Stimulated activated CD4-positive, alpha-beta T cell treated with anti-CD3 and anti-CD28 coated beads, Interleukin-4, amount 100 ng/mL, for 24 hours (primary cell): ENCODE measurements at regions not wholly inside any gene's neighbourhood (a gene's known extent, or its start where the extent isn't known, plus 50 kb on each side); places are given as distances from the start of the nearest gene placed in this dataset.
"Not testable (repeated sequence)": the region's sequence is repeated elsewhere in the genome, so short reads cannot be mapped to it uniquely, and the experiment has no call there.

Source experiments
- DNase-seq: peaks from one replicate; pipeline ENCODE4 v3.0.0-alpha.2; 2020

DNA sequence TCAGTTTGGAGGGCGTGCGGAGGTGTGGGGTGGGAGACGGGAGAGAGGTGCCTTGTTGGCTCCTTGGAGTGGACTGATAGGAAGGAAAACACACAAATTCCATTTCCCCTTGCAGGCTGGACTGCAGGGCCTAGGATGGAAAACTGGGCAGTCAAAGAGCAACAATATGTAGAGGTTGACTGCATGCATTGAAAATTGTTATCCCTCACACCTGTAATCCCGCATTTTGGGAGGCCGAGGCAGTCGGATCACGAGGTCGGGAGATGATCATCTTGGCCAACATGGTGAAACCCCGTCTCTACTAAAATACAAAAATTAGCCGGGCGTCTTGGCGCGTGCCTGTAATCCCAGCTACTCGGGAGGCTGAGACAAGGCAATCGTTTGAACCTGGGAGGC, 128.2 kb downstream of the PPIAL4G start:
- DNase-seq = no peak

DNA sequence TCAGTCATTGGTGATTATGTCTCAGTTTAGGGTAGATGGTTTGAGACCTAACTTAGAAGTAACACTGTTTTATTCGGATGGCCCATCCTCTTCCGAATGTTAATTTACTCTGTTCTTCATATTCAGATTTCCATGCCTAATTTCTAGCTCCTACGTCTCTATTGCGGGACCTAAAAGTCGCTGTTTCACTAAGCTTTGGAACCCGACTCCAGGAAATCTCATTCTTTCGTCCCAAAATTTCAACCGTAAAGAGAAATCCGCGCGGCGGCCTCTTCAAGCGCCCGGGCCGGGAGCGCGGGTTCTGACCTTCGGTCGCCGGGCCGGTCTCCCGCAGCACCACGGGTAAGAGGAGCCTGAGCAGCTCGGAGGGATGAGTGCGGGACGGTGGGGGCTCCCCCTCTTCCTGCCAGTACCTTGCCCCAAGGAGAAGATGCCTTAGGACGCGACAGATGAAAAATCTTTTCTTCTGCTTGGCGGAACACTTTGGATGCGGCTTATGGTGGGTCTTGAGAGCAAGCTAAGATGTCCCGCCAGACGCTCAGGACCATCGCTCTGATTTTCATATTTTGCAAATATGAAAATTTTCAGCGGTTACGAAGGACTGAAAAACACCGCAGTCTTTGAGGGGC, 128.7 kb downstream of the PPIAL4G start:
- DNase-seq = no peak

DNA sequence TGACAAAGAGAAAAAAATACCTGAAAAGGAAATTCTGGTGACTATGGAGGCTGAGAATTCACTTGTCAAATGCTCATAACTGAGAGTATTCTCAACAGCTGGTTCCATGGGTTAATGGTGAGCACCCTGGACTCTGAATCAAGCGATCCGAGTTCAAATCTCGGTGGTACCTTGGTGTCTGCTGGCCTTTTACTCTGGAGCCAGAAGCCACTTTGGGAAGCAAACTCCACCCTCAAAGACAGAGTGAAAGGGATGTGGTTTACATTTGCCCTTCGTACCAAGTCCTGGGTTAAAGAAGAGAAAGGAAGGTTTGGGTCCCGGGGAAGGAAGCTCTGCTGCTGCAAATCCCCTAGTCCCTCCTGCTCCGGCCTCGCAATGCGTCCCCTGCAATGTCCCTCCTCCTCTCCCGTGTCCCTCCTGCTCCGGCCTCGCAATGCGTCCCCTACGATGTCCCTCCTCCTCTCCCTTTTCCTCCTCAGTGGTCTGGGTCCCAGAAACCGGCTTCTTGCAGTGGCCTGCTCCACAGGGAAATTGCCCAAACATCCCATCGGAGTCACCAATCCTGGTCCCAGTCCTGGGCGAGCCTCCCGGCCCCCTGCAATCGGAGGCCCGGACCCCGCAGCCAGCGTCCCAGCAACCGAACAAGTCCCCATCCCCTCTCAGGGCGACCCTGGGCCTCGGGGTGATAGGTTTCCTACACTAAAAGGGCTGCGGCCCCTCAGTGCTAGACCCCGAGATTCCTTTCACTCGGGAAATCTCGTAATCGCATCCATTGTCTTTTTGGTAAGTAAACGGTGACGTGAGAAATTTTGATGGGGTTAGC, 129.4 kb downstream of the PPIAL4G start:
- peak; percentile 24 for DNase-seq

DNA sequence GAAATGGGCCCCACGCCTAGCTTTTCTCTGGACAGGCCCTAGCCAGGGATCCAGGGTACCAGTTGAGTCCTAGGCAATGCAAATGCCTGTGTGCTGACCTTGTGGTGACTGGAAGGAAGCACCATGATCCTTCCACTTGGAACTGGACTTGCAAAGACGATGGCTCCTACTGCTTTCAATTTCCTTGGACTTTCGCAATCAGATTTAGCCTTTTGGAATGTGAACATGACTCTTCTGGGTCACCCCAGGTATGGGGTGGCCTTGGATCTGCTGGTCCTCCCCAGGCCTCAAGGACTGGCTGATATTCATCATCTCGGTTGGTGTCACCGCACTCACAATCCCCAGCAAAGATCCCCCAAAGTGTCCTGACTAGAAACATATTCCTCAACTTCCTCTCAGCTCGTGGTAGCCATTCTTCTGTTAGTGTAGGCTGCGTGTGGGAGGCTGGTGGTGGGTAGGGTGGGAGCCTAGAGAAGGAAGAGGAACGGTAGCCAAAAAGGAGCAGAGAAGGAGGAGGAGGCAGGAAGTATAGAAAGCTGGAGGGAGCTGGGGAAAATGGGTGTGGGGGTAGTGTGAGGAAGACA, 130.5 kb downstream of the PPIAL4G start:
- no peak for DNase-seq

DNA sequence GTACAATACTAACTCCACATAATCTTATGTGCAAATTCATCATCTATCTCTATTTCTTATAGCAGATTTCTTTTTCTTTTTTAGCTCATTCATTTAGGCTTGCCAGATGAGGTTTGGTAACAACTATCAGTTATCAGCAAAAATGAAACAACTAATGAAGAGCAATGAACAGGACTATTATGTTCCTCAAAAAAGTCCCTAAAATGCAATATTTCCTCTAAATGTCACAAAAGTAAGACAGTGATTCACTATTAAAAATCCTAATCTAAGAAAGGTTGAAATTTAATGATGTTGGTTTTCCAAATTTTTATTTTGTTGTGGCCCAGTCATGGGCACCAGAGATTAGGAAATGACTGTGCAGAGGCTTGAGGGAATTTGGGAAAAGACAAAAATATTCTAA, 135.3 kb downstream of the PPIAL4G start:
- DNase-seq = no peak

DNA sequence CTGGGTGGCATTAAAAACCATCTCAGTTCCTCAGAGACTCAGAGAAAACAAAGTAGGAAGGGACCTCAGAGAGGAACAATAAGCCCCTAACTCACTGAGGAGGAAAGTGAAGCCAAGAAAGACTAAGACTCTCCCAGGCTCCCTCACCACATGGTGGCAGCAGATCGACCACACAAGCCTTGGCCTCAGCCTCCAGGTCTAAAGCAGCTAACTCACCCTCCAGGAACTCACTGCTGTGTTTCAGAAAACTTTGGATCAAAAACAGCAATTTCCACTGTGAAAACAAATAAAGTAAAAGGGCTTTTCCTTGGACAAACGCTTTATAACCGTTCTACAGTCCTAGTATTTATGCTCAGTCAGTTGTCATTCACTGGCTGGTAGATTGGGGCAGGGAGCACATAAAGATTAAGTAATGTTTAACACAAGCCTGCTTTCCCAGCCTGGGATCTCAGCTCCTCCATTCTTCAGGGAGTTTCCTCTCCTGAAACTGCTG, 137.4 kb downstream of the PPIAL4G start:
- DNase-seq = peak; percentile 46

DNA sequence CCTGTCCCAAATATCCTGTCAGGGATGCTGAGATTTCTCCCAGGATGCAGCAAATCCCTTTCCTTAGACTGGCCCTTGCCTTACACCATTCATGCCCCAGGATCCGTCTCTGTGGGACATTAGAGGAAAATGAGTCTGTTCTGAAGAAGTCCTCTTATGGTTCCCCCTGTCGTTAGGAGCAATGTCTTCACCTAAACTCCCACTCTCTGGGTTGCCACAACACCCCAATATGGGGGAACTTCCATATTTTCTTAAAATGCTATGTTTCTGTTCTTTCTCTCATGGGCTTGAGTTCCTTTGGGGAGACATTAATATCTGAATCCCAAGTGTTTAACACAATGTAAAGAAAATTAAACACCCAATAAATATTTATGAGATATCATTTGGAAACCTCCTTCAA, 138.5 kb downstream of the PPIAL4G start:
- not testable (repeated sequence) for DNase-seq

DNA sequence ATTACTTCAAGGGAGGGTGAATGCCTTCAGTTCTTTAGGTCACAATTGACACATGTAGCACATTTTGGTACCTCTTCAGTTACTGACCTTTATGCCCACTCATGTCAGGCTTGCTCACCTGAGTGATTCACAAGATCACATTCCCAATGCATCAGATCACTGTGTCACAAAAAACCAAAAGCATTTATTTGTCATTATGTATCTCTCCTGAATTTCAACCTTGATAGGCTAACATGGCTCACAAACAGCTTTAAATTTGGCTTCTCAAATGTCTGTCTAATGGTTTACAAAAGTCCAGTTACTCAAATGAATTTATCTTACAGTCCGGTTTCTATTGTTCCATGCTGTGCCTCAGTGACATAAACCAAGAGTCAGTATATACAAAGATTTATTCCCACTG, 141.4 kb downstream of the PPIAL4G start:
- DNase-seq = not testable (repeated sequence)

DNA sequence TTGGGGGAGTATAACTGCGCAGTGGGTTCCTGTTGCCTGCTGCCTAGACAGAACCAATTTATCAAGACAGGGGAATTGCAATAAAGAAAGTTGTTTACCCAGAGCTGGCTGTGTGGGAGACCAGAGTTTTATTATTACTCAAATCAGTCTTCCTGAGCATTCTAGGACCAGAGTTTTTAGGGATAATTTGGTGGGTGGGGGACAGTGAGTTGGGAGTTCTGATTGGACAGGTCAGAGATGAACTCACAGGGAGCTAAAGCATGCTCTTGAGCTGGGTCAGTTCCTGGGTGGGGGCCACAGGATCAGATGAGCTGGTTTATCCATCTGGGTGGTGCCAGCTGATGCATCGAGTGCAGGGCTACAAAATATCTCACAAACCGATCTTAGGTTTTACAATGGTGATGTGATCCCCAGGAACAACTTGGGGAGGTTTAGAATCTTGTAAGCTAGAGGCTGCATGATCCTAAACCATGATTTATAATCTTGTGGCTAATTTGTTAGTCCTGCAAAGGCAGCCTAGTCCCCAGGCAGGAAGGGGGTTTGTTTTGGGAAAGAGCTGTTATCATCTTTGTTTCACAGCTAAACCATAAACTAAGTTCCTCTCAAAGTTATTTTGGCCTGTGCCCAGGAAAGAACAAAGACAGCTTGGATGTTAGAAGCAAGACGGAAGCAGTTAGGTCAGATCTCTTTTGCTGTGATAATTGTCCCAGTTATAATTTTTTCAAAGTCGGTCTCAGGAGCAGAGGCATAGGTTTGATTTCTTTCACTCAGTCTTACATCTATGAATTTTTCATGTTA, 146.8 kb downstream of the PPIAL4G start:
- not testable (repeated sequence) for DNase-seq

DNA sequence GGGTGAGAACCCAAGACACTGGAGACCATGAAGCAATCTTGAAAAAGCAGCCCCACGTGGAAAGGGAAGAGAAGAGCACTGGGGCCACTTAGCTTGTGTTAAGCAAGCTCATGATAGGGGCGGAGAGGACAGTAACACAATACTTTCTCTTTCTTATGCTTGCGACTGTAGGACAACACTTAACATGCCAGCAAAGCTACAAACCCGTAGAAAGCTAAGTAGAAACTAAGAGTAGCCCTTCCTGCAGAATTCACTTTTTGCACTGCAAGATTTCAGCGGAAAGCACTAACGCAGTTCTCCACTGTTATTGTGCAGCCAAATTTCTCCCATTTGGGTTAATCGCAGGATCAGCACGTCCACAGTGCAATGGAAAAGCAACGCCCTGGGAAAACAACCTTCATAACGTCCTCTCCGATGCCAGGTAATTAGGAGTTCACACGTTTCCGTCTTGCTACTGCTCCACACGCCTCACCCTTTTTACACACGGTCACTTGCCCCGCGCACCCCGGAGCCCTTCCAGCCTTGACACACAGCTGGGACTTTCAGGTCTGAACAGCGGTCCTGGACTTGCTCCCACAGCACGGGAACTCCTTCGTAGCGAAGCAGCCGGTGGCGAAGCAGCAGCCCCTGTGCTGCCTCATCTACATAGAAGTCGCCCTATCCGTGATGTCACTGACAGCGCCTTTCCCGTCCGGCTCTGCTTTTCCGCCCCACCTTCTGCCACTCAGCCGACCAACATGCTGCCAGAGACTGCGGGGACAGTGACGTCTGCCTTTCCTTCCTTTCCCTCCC, 148.6 kb downstream of the PPIAL4G start:
- peak; percentile 83 for DNase-seq

DNA sequence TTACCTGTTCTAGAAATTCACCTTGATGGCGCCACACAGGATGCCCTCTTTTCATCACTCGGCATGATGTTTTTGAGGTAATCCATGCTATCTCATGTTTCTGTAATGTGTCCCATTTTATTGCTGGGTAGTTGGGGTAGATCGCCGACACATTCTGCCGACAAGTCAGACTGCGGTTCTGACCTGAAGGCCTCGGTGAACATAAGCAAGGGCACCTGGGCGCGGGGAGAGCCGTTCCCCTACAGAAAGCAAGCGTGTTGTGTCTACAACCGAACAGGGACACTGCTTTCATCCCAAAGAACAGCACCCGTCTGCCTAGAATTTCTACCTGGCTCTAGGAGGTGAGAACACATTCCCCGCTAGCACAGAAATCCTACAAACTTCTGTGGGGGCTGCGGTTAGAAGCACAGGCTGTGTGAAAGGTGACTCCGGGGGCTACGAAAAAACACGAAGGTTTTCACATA, 149.2 kb downstream of the PPIAL4G start:
- DNase-seq = no peak

DNA sequence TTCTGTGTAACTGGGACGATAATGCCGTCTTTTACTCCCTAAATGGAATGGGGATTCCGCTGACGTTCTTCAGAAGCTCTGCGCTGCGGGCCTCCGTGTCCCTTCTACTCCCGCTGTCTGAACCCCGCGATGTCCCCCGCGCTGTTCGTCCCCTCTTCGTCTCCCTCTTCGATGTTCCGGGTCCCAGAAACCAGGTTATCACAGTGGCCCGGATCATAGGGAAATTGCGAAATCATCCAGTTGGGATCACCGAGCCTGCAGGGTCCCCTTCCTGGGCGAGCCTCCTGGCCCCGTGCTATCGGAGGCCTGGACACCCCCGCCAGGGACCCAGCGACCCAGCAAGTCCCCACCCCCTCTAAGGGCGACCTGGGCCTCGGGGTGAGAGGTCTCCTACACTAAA, 154.2 kb downstream of the PPIAL4G start:
- no peak for DNase-seq

DNA sequence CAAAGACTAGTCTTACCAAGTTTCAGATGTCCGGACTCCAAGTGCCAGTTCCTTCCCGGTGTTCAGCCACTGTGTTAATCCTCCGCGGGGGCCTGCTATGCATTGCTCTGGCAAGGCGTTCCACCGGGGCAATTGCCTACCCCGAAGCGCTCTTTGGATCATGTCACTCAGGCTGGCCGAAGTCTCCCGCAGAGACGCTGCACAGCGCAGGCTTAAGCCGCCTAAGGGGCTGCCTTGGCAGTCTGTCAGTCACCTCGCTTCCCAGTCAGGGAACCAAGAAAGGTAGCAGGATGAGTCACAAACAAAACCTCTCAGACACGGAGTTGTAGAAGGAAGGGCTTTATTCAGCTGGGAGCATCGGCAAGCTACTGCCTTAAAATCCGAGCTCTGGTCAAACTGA, 158.1 kb downstream of the PPIAL4G start:
- not testable (repeated sequence) for DNase-seq

DNA sequence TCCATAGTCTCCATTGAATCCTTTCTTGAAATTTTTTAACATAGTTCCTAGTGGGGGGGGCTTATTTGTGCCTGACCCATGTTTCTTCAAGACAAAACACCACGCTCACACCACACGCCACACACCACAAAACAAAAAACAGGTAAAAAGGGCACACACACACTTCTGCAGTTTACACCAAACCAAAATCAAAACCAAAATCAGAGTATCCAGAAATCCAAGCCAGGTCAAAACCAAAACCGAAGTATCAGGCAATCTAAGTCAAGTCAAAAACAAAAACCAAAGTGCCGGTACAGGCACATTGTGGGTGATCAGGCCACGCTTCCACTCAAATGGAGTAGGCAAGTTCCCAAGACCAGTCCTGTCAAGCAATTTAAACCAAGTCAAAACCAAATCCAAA, 158.6 kb downstream of the PPIAL4G start:
- not testable (repeated sequence) for DNase-seq

DNA sequence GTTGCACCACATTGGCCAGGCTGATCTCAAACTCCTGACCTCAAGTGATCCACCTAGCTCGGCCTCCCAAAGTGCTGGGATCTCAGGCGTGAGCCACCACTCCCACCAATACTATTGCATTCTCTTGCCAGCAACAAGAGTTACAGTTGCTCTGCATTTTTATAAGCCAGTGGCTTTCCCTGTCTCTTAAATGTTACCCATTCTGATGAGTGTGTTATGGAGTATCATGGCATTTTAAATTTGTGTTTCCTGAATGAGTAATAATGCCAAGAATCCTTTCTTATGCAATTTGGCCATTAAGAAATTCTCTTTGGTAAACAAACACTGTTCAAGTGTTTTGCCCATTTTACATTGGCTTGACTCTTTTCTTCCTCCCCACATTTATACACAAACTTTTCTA, 163.0 kb downstream of the PPIAL4G start:
- DNase-seq = not testable (repeated sequence)

DNA sequence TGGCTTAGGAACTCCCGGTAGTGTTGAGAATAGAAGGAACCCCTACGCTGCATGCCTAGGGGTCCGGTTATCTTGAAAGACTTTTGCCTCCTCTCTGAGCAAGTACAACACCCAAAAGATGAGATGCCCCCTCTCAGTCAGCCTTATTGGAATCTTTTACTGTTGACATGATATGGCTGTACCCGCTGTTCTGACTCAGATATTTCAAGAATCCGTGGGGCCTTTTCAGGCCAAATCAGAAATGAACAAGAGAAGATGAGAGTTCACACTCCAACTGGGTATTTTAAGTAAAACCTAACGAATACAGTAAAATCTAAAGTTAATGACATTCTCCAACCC, 164.2 kb downstream of the PPIAL4G start:
- no peak for DNase-seq

DNA sequence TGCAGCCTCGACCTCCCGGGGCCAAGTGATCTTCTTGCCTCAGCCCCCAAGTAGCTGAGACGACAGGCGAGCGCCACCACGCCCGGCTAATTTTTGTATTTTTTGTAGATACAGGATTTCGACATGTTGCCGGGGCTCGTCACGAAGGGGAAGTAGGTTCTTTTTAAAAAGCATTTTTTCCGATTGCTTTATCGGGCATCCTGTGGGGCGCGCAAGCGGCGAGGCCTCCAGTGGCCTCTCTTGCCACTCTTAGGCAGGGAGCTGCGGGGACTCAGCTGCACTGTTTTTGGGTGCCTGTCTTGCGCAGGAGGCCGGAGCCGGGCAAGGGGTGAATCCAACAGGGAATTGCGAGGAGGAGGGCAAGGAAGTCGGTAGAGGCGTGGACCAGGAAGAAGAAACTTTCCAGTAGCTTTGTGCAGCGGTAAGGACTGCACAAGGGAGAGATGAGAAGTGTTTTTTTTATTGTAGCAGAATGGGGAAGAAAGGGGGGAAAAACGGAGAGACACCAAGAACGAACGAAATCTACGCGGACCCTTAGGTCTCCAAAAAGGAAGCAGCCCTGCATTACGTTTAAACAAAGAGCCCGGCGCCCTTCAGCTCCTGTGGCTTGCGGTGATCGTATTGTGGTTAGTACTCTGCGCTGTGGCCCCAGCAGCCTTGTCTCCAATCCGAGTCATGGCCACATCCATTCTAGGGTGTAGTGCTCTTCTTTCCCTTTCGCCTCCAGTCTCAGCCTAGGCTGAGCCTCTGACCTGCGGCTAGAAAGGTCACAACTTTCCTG, 164.8 kb downstream of the PPIAL4G start:
- peak; percentile 54 for DNase-seq

DNA sequence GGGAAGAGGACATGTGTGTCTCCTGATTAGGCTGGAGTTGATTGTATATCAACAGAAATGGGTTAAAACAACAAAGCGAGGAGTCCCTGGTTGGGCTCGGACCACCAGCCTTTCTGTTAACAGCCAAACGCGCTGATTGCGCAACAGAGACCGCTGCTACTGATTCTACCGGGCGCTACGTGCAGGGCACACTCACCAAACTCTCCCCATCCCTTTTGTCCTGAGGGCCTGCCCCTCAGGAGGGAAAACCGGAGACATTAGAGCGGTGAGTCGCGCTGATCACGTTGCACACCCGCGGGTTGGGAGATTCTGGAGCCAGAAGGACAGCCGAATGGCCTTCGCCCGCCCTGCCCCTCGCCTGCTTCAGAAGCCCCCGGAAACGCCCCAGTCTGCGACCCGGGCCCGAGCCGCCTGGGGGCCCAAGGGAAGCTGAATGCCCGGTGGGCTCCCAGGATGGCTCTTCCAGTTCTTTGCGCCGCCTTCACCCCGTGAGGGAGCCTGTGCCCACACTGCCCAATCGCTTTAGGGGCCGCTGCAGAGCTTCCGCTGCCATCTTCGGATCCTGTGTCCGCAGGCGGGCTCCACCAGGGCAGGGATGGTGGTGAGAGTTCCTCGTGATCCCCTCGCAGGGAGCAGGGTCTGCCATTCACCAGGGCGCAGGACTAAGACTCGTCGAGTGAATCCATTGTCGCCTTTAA, 165.4 kb upstream of the NBPF11 start:
- DNase-seq = no peak

DNA sequence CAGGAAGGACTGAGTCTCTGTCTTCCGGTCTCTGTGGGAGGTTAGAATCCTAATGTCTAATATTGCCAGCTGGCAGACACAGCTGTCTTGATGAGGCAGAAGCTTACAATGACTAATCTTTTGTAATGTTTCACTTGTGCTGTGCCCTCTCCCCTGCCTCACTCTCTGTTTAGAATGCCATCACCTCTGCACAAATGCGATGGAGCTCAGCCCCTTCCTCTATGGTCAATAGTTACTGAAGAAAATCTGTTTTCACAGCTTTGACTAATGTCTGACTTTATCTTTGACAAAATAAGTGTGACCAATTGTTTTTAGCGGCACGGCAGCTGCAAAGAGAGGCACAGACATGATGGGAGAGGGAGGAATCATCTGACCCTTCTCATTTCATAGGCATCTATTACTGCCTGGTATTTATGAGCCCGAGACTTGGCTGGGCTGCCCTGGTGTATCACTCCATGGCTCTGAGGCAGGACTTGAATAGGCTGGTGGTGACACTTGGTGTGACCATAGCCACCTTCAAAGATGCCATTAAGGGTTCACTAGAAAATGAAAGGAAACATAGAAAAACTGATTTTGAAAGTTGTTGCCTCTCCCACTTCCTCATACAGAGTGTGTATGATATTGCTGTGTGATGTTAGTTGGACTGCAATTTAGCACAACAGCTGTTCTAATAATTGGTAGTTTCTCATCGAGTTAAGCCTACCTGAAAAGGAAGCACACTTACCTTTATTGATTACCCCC, 163.2 kb upstream of the NBPF11 start:
- DNase-seq = no peak

DNA sequence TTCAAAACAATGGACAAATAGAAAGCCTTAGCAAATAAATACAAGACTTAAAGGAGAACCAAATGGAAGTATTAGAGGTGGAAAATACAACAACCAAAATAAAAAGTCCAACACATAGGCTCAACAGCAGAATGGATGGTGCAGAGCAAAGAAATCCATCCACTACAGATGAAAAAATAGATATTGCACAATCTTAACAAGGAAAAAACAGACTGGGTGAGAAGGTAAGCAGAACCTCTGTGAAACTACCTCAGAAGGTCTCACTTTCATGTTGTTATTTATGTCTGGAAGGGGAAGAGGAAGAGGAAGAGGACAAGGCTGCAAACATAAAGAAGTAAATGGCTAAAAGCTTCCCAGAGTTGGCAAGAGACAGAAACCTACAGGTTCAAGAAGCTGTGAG, 158.7 kb upstream of the NBPF11 start:
- DNase-seq = no peak
